Small intestine (tissue), 7 donors: ENCODE measurements at regions not wholly inside any gene's neighbourhood (a gene's known extent, or its start where the extent isn't known, plus 50 kb on each side); places are given as distances from the start of the nearest gene placed in this dataset.
A peak's percentile ranks its signal among the peaks of the same experiment; 100 is the strongest.

Experiments used
- DNase-seq, 2 donors: peaks; one replicate each; pipeline versions ENCODE4 v3.0.0 to v3.0.0-alpha.2; 2013
- FAIRE-seq: peaks from 2 replicates; lab custom pipeline; 2012; peaks lifted over from hg19 to GRCh38; lab: Jason Lieb, UNC
- H3K27ac ChIP-seq, 3 donors: one replicate each; pipeline ENCODE4 v1.5.1; 2013; ENCODE audit warnings: low read length in 2 of 3, mild to moderate bottlenecking in 2 of 3, control low read depth in 1 of 3, inconsistent platforms in 1 of 3, low read depth in 1 of 3, moderate library complexity in 1 of 3
- H3K27me3 ChIP-seq, 3 donors: one replicate each; pipeline ENCODE4 v1.6.1; 2013; ENCODE audit warnings: low read length in 3 of 3, inconsistent platforms in 1 of 3; ENCODE audit not compliant: control insufficient read depth in 3 of 3, insufficient read depth in 3 of 3
- H3K36me3 ChIP-seq, 3 donors: one replicate each; pipeline ENCODE4 v1.6.1; 2013; ENCODE audit warnings: low read length in 3 of 3, inconsistent platforms in 1 of 3, low read depth in 1 of 3, mild to moderate bottlenecking in 1 of 3, moderate library complexity in 1 of 3; ENCODE audit not compliant: control insufficient read depth in 3 of 3, insufficient read depth in 2 of 3
- H3K4me1 ChIP-seq, 3 donors: one replicate each; pipeline ENCODE4 v1.6.1; 2013; ENCODE audit warnings: low read length in 2 of 3, inconsistent platforms in 1 of 3, low read depth in 1 of 3, mild to moderate bottlenecking in 1 of 3, moderate library complexity in 1 of 3; ENCODE audit not compliant: control insufficient read depth in 3 of 3, insufficient read depth in 2 of 3
- H3K4me3 ChIP-seq, 3 donors: one replicate each; pipeline ENCODE4 v1.5.1; 2013; ENCODE audit warnings: low read length in 3 of 3, control low read depth in 1 of 3, inconsistent platforms in 1 of 3, low read depth in 1 of 3, mild to moderate bottlenecking in 1 of 3, moderate library complexity in 1 of 3
- H3K9me3 ChIP-seq, 2 donors: one replicate each; pipeline ENCODE4 v1.6.1; 2013; ENCODE audit warnings: low read depth in 1 of 2, low read length in 1 of 2; ENCODE audit not compliant: control insufficient read depth in 2 of 2, insufficient read depth in 1 of 2
- WGBS, 3 donors: extraction: QIAGEN DNeasy Blood & Tissue Kit; methylation state at CpG; one replicate each; pipeline ENCODE4 v1.1.7; 2013; 5-methylcytosine and 5-hydroxymethylcytosine counted together
- donor health status: healthy with polysubstance abuse.
- donor health status: control.
- donor health status: control.
- donor health status: Bipolar disorder and iron deficiency.
- donor health status: healthy.

DNA sequence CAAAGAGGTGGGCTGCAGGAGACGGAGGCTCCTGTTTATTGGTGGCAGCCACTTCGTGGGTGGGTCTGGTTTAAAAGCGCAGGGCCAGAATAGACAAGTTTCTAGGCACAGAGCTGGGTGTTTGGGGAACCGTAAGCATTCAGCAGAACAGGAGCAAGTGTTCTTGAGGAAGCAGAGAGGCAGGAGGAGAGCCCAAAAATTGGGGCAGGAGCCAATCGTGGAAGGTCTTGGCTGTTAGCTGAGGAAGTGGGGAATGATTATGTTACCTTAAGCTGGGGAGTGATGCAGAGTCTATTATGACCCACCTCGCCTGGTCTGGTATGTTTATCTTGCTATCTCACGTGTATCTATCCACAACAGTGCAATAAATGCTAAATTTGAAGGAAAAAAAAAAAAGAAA is 64.3 kb upstream of the ATL2 start:
- Histone ChIP-seq H3K4me1 (peaks cover 0 to 28% (median 0%) of the 10 kb centered on the region in 3 donors), H3K9me3 (no peaks in the 10 kb centered on the region), H3K27ac (peak overlapping the region in 1 of 3 donors; percentile 58), H3K36me3 (no peaks in the 10 kb centered on the region), H3K4me3 (no peak overlapping the region), H3K27me3 (no peaks in the 10 kb centered on the region)
- FAIRE-seq (no peak), DNase-seq (no peak)
- WGBS, 3 donors = 77 to 80% (median 79%) methylated on average over 7 of the region's 7 CpGs

DNA sequence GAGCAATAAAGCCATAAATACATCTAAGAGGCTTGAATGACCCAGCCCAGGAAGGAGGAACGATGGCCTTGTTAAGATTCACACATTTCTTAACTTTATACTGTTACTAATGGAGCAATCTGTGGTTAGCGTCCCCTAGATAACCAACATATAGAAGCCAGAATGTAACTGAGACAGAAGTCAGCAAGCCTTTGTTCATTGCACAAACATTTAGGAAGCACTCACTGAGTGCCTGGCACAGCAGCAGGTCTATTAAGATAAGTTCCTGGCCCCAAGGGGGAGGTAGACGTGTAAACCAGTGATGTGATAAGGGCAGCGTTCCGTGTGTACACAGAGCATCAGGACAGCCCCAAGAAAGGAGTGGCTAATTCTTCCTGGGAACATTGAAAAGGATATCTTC is 63.6 kb upstream of the ATL2 start:
- WGBS, 3 donors = 10 to 54% (median 20%) methylated on average over 5 of the region's 5 CpGs
- H3K9me3 ChIP-seq = no peaks in the 10 kb centered on the region
- H3K27me3 ChIP-seq = no peaks in the 10 kb centered on the region
- peak; percentile 72 to 82 for DNase-seq
- H3K27ac ChIP-seq = peak overlapping the region in 1 of 3 donors; percentile 58
- peaks cover 0 to 28% (median 0%) of the 10 kb centered on the region in 3 donors for H3K4me1 ChIP-seq
- no peaks in the 10 kb centered on the region for H3K36me3 ChIP-seq
- no peak for FAIRE-seq
- no peak overlapping the region for H3K4me3 ChIP-seq

DNA sequence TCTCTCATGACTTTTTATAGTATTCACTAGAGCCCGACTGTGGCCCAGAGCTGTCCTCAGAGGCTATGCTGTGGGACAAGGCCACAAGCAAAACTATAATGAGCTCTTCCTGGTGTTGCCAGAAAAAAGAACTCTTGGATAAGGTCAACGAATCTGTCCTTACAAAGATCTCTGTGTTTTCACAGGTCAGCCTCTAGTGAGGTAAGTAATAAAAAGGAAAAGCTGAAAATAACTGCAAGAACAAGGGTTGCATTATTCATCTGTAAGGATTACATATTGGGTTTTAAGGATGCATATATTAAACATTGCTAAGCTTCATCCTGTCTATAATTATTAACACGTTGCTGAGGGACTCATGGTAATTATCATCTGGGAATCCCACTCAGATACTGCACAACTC is 62.8 kb upstream of the ATL2 start:
- no peak overlapping the region for H3K27ac ChIP-seq
- H3K9me3 ChIP-seq = peaks cover 0 to under 1% of the 10 kb centered on the region in 2 donors
- no peak for DNase-seq
- H3K36me3 ChIP-seq = no peaks in the 10 kb centered on the region
- H3K4me3 ChIP-seq = no peak overlapping the region
- FAIRE-seq = no peak
- H3K4me1 ChIP-seq = peaks cover 0 to 28% (median 0%) of the 10 kb centered on the region in 3 donors
- H3K27me3 ChIP-seq = no peaks in the 10 kb centered on the region
- WGBS, 3 donors = 50 to 59% (median 50%) methylated on average over 3 of the region's 3 CpGs

DNA sequence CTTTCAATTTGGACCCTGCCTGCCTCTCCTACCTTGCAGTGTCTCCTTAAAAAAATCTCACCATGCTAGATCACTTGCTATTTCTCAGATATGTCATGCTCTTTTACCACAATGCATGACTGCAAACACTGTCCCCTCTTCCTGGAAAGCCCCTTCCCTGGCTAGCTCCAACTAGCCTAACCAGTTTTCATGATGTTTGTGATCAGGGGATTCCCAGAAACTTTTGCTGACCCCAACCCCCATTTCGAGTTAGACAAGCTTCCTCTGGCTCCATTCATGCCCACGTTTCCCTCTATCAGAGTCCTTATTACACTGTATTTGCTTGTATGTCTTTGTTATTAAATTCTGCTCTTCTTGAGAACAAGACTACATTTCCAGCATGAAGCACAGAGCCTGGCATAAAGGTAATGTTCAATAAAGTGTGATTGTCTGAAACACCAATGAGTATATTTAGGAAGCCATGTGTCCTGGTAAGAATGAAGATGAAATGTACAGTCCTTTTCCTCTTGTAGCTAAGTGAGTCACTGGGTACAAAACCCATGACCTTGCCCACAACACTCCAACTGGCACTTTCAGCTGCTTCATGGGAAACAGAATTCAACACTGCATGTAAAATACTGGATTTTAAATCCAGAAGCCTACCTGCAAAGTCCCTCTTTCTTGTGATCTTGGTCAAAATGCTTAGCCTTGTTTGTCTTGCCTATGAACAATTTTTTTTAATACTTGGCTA is 62.0 kb upstream of the ATL2 start:
- Histone ChIP-seq H3K4me3 (no peak overlapping the region), H3K36me3 (no peaks in the 10 kb centered on the region), H3K27ac (no peak overlapping the region), H3K9me3 (peaks cover 0 to 9% of the 10 kb centered on the region in 2 donors), H3K4me1 (peaks cover 0 to 30% (median 0%) of the 10 kb centered on the region in 3 donors), H3K27me3 (no peaks in the 10 kb centered on the region)
- FAIRE-seq (no peak), DNase-seq (no peak)
- WGBS, 3 donors = 35 to 61% (median 46%) methylated on average over 2 of the region's 2 CpGs

DNA sequence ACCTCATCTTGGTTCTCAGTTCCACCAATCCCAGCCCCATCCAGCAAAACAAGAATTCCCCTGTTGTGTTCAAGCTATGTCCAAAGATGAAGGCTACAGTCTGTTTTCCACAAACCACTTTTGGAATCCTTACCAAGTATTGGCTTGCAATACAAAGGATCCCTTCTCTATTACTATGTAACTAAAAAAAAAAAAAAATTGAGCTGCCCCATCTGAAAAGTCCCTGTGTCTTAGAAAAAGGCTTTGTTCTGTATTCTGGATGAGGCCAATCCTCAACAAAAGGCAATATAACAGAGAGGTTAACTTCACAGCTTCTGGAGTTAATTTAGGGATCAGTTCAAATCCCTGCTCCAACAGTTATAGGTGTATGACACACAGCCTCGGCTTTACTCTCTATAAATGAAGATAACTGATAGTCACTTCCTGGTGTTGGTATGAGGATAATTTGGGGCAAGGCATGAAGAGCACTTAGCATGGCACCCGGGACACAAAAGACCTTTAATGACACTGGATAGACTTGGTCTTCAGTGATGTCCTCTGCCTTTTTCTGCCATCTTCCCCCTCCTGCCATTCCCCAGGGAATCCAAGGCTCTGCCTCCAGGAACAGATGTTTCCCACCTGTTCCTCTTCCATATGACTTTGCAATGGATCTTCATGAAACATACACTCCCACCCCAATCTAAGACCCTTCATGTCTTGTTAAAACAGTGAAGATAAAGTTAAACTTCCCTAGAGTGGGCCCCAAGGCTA is 61.2 kb upstream of the ATL2 start:
- FAIRE-seq (no peak), DNase-seq (no peak)
- Histone ChIP-seq H3K27me3 (no peaks in the 10 kb centered on the region), H3K9me3 (peaks cover 0 to 16% of the 10 kb centered on the region in 2 donors), H3K4me1 (peaks cover 0 to 37% (median 0%) of the 10 kb centered on the region in 3 donors), H3K4me3 (no peak overlapping the region), H3K27ac (no peak overlapping the region), H3K36me3 (no peaks in the 10 kb centered on the region)
- WGBS, 3 donors = 57 to 72% (median 61%) methylated on average over 2 of the region's 2 CpGs

DNA sequence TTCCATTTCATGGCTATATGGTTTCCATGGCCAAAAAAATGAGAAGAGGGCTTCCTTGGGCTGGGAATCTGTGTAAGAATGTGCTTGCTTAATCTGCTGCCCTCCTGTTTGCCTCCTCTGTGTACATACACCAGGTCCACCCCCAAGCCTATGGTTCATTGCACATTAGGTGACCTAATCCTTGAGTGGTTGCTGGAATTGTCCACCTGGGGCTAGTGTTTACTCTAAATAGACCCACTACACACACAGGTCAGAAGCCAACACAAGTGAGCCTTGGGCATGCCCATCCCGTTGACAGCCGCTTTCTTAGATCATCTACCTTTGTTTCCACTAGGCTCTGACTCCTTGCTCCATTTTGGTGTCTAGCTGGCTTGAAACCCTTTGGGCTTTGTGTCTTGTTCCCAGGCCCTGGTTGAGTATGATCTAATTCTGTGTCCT is 59.2 kb upstream of the ATL2 start:
- DNase-seq = no peak
- Histone ChIP-seq H3K36me3 (no peaks in the 10 kb centered on the region), H3K4me1 (peaks cover 0 to 45% (median 0%) of the 10 kb centered on the region in 3 donors), H3K27me3 (no peaks in the 10 kb centered on the region), H3K9me3 (peaks cover 0 to 22% of the 10 kb centered on the region in 2 donors), H3K27ac (no peak overlapping the region), H3K4me3 (no peak overlapping the region)
- FAIRE-seq = no peak
- WGBS, 3 donors = 89 to 97% (median 93%) methylated on average over 2 of the region's 2 CpGs

DNA sequence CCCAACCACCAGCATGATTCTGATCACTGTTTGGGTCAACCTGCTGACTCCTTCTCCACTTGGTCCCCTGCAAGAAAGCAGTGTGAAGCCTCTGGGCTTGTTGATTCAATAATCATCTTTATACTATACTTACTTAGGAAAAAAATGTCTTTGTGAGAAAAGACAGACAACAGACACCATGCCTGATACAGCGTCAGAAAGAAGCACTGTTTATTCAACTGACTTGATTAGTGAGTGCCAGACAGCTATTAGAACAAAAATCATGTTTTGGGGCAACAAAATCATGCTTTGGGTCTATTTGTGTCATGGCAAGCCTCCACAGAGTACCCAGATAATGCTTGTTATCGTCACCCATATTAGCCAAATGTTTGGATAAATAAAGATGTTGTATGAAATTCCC is 58.7 kb upstream of the ATL2 start:
- Histone ChIP-seq H3K9me3 (peaks cover 0 to 22% of the 10 kb centered on the region in 2 donors), H3K36me3 (no peaks in the 10 kb centered on the region), H3K4me1 (peaks cover 0 to 40% (median 0%) of the 10 kb centered on the region in 3 donors), H3K27me3 (no peaks in the 10 kb centered on the region), H3K4me3 (no peak overlapping the region), H3K27ac (no peak overlapping the region)
- DNase-seq (no peak), FAIRE-seq (no peak)
- 72 to 94% (median 88%) methylated on average over 2 of the region's 2 CpGs for WGBS, 3 donors

DNA sequence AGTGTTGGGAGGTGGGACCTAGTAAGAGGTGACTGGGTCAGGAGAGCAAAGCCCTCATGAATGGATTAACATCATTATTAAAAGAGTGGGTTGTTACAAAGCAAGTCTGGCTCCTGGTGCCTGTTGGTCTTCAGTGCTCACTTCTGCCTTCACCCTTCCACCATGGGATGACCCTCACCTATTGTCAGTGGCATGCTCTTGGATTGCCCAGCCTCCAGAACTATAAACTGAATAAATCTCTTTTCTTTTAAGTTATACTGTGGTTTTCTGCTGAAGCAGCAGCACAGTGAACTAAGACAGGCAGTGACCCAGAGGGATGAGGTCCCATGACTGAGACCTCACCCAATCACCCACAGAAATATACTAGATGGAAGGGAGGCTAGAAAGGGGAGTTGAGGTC is 57.5 kb upstream of the ATL2 start:
- H3K36me3 ChIP-seq = no peaks in the 10 kb centered on the region
- H3K27me3 ChIP-seq = no peaks in the 10 kb centered on the region
- FAIRE-seq = no peak
- peaks cover 0 to 31% (median 0%) of the 10 kb centered on the region in 3 donors for H3K4me1 ChIP-seq
- H3K4me3 ChIP-seq = no peak overlapping the region
- DNase-seq = no peak
- no peak overlapping the region for H3K27ac ChIP-seq
- H3K9me3 ChIP-seq = peaks cover 0 to 22% of the 10 kb centered on the region in 2 donors
